NB4 (cell line): ENCODE measurements at regions not wholly inside any gene's neighbourhood (a gene's known extent, or its start where the extent isn't known, plus 50 kb on each side); places are given as distances from the start of the nearest gene placed in this dataset.

Experiments used
- MAX ChIP-seq: IDR thresholded peaks from 2 replicates; pipeline ENCODE4 v1.6.1; 2011; ENCODE audit warnings: low read depth, low read length
- MYC ChIP-seq: IDR thresholded peaks from 2 replicates; pipeline ENCODE4 v1.6.1; 2011; ENCODE audit warnings: low read depth, low read length
- POLR2A ChIP-seq: IDR thresholded peaks from 2 replicates; pipeline ENCODE4 v1.6.1; 2011; ENCODE audit warnings: mild to moderate bottlenecking; ENCODE audit not compliant: insufficient read length; ENCODE audit errors: extremely low read depth
- TF ChIP-seq, protein P1 (sequence below): IDR thresholded peaks from one replicate; pipeline ENCODE4 v1.5.1; 2012; ENCODE audit warnings: low read depth, low read length

DNA sequence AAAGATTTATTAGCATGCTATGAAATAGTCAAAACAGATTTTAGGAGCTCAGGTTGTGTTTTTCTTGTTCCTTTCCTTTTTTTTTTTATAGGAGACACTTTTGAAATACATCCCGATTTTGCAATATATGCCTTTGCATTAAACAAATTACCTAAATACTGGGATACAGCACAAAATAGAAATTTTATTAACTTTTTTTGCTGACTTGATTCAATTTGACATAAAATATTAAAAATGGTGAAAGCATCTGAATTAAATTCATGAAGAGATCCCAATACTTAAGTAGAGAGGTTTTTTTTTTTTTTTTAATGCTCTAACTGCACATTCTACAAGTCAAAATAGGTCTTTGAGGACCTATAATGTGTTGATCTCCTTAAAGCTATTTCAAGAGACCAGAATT is 939.5 kb upstream of the CHAC2 start:
- TF ChIP-seq, protein P1, sequence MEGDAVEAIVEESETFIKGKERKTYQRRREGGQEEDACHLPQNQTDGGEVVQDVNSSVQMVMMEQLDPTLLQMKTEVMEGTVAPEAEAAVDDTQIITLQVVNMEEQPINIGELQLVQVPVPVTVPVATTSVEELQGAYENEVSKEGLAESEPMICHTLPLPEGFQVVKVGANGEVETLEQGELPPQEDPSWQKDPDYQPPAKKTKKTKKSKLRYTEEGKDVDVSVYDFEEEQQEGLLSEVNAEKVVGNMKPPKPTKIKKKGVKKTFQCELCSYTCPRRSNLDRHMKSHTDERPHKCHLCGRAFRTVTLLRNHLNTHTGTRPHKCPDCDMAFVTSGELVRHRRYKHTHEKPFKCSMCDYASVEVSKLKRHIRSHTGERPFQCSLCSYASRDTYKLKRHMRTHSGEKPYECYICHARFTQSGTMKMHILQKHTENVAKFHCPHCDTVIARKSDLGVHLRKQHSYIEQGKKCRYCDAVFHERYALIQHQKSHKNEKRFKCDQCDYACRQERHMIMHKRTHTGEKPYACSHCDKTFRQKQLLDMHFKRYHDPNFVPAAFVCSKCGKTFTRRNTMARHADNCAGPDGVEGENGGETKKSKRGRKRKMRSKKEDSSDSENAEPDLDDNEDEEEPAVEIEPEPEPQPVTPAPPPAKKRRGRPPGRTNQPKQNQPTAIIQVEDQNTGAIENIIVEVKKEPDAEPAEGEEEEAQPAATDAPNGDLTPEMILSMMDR: no peak
- TF ChIP-seq POLR2A: no peak
- no peak for TF ChIP-seq MAX
- TF ChIP-seq MYC: no peak
